ENCODE measurements at regions not wholly inside any gene's neighbourhood (a gene's known extent, or its start where the extent isn't known, plus 50 kb on each side); places are given as distances from the start of the nearest gene placed in this dataset.

DNA sequence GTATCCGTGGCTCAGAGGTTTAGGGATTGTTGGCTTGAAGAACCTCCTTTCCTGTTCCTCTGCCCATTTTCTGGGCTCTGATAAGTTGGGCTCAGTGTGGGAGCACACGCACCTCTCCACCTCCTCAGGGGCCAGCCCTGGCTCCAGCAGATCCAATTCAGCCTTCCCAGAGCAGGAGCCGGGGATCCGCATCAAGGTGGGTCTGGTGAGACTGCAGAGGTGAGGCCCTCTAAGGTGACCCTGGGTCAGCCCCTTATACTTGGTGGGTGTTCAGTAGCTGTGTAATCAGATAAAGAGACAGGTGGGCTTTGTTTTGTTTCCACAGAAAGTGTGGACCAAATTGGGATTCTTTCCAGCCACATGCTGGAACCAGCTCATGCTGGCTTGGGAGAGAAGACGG is 1466.0 kb downstream of the TBC1D22A start:
- TF ChIP-seq, protein P1, sequence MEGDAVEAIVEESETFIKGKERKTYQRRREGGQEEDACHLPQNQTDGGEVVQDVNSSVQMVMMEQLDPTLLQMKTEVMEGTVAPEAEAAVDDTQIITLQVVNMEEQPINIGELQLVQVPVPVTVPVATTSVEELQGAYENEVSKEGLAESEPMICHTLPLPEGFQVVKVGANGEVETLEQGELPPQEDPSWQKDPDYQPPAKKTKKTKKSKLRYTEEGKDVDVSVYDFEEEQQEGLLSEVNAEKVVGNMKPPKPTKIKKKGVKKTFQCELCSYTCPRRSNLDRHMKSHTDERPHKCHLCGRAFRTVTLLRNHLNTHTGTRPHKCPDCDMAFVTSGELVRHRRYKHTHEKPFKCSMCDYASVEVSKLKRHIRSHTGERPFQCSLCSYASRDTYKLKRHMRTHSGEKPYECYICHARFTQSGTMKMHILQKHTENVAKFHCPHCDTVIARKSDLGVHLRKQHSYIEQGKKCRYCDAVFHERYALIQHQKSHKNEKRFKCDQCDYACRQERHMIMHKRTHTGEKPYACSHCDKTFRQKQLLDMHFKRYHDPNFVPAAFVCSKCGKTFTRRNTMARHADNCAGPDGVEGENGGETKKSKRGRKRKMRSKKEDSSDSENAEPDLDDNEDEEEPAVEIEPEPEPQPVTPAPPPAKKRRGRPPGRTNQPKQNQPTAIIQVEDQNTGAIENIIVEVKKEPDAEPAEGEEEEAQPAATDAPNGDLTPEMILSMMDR (IDR thresholded peaks at IDR 0.05 in 8 of 11, conservative IDR thresholded peaks at IDR 0.05 in 3 of 11): no peak
- TF ChIP-seq POLR2A (IDR thresholded peaks at IDR 0.05): no peak
- TF ChIP-seq POLR2AphosphoS5 (IDR thresholded peaks at IDR 0.05): no peak

All from spleen (tissue), 7 donors.